ENCODE measurements at regions not wholly inside any gene's neighbourhood (a gene's known extent, or its start where the extent isn't known, plus 50 kb on each side); places are given as distances from the start of the nearest gene placed in this dataset.

- H3K27me3 ChIP-seq (ENCODE audit: insufficient read depth, insufficient read length) = no peaks in the 10 kb centered on the region
- no peak for TF ChIP-seq YY1 (IDR thresholded peaks at IDR 0.05; ENCODE audit: insufficient read depth, insufficient read length)
- TF ChIP-seq SUZ12 (IDR thresholded peaks at IDR 0.05; ENCODE audit: extremely low read depth, insufficient read depth, insufficient read length) = no peak
- TF ChIP-seq ZNF274 (IDR thresholded peaks at IDR 0.05; ENCODE audit: low read depth, low read length) = no peak
- no peaks in the 10 kb centered on the region for H3K4me1 ChIP-seq (ENCODE audit: insufficient read depth, insufficient read length)
- H3K9me3 ChIP-seq (ENCODE audit: insufficient read depth, low read length) = no peaks in the 10 kb centered on the region
- no peaks in the 10 kb centered on the region for H3K36me3 ChIP-seq (ENCODE audit: insufficient read depth, insufficient read length, low read length)
- no peak for DNase-seq (ENCODE audit: low read depth, low spot score)
- no peak overlapping the region for H3K9ac ChIP-seq (ENCODE audit: insufficient read length, low read depth)
- no peak overlapping the region for H3K4me3 ChIP-seq (ENCODE audit: insufficient read length, low read depth)
These were observed 179.8 kb upstream of the PLPPR1 start for GRCh38 chr9:100848726-100849125.

- TF ChIP-seq YY1 (IDR thresholded peaks at IDR 0.05; ENCODE audit: insufficient read depth, insufficient read length) (no peak), SUZ12 (IDR thresholded peaks at IDR 0.05; ENCODE audit: extremely low read depth, insufficient read depth, insufficient read length) (no peak), ZNF274 (IDR thresholded peaks at IDR 0.05; ENCODE audit: low read depth, low read length) (no peak)
- no peaks in the 10 kb centered on the region for H3K9me3 ChIP-seq (ENCODE audit: insufficient read depth, low read length)
- no peaks in the 10 kb centered on the region for H3K4me1 ChIP-seq (ENCODE audit: insufficient read depth, insufficient read length)
- no peak for DNase-seq (ENCODE audit: low read depth, low spot score)
- H3K4me3 ChIP-seq (ENCODE audit: insufficient read length, low read depth) = no peak overlapping the region
- H3K27me3 ChIP-seq (ENCODE audit: insufficient read depth, insufficient read length) = no peaks in the 10 kb centered on the region
- no peaks in the 10 kb centered on the region for H3K36me3 ChIP-seq (ENCODE audit: insufficient read depth, insufficient read length, low read length)
- no peak overlapping the region for H3K9ac ChIP-seq (ENCODE audit: insufficient read length, low read depth)
These were observed 176.4 kb upstream of the PLPPR1 start for GRCh38 chr9:100852088-100852487.

- no peaks in the 10 kb centered on the region for H3K36me3 ChIP-seq (ENCODE audit: insufficient read depth, insufficient read length, low read length)
- TF ChIP-seq YY1 (IDR thresholded peaks at IDR 0.05; ENCODE audit: insufficient read depth, insufficient read length) (no peak), ZNF274 (IDR thresholded peaks at IDR 0.05; ENCODE audit: low read depth, low read length) (no peak), SUZ12 (IDR thresholded peaks at IDR 0.05; ENCODE audit: extremely low read depth, insufficient read depth, insufficient read length) (no peak)
These were observed 172.3 kb upstream of the PLPPR1 start for GRCh38 chr9:100856238-100856637.

GRCh38 chr9:100865111-100865510 lies 163.4 kb upstream of the PLPPR1 start:
- no peak overlapping the region for H3K9ac ChIP-seq (ENCODE audit: insufficient read length, low read depth)
- no peak for DNase-seq (ENCODE audit: low read depth, low spot score)
- TF ChIP-seq SUZ12 (IDR thresholded peaks at IDR 0.05; ENCODE audit: extremely low read depth, insufficient read depth, insufficient read length) = no peak
- no peak for TF ChIP-seq ZNF274 (IDR thresholded peaks at IDR 0.05; ENCODE audit: low read depth, low read length)
- TF ChIP-seq YY1 (IDR thresholded peaks at IDR 0.05; ENCODE audit: insufficient read depth, insufficient read length) = no peak

More at GRCh38 chr9:100856238-100856637, 172.3 kb upstream of the PLPPR1 start:
- no peaks in the 10 kb centered on the region for H3K9me3 ChIP-seq (ENCODE audit: insufficient read depth, low read length)
- no peak for DNase-seq (ENCODE audit: low read depth, low spot score)
- no peaks in the 10 kb centered on the region for H3K27me3 ChIP-seq (ENCODE audit: insufficient read depth, insufficient read length)
- H3K9ac ChIP-seq (ENCODE audit: insufficient read length, low read depth) = no peak overlapping the region
- no peak overlapping the region for H3K4me3 ChIP-seq (ENCODE audit: insufficient read length, low read depth)
- H3K4me1 ChIP-seq (ENCODE audit: insufficient read depth, insufficient read length) = no peaks in the 10 kb centered on the region

GRCh38 chr9:100865648-100866047 lies 162.9 kb upstream of the PLPPR1 start:
- no peaks in the 10 kb centered on the region for H3K9me3 ChIP-seq (ENCODE audit: insufficient read depth, low read length)
- TF ChIP-seq SUZ12 (IDR thresholded peaks at IDR 0.05; ENCODE audit: extremely low read depth, insufficient read depth, insufficient read length) (no peak), ZNF274 (IDR thresholded peaks at IDR 0.05; ENCODE audit: low read depth, low read length) (no peak), YY1 (IDR thresholded peaks at IDR 0.05; ENCODE audit: insufficient read depth, insufficient read length) (no peak)
- no peak for DNase-seq (ENCODE audit: low read depth, low spot score)
- H3K4me3 ChIP-seq (ENCODE audit: insufficient read length, low read depth) = no peak overlapping the region
- no peak overlapping the region for H3K9ac ChIP-seq (ENCODE audit: insufficient read length, low read depth)
- no peaks in the 10 kb centered on the region for H3K4me1 ChIP-seq (ENCODE audit: insufficient read depth, insufficient read length)
- no peaks in the 10 kb centered on the region for H3K36me3 ChIP-seq (ENCODE audit: insufficient read depth, insufficient read length, low read length)
- no peaks in the 10 kb centered on the region for H3K27me3 ChIP-seq (ENCODE audit: insufficient read depth, insufficient read length)

More at GRCh38 chr9:100865111-100865510, 163.4 kb upstream of the PLPPR1 start:
- Histone ChIP-seq H3K4me3 (ENCODE audit: insufficient read length, low read depth) (no peak overlapping the region), H3K27me3 (ENCODE audit: insufficient read depth, insufficient read length) (no peaks in the 10 kb centered on the region), H3K36me3 (ENCODE audit: insufficient read depth, insufficient read length, low read length) (no peaks in the 10 kb centered on the region), H3K4me1 (ENCODE audit: insufficient read depth, insufficient read length) (no peaks in the 10 kb centered on the region), H3K9me3 (ENCODE audit: insufficient read depth, low read length) (no peaks in the 10 kb centered on the region)

- no peaks in the 10 kb centered on the region for H3K27me3 ChIP-seq (ENCODE audit: insufficient read depth, insufficient read length)
- H3K36me3 ChIP-seq (ENCODE audit: insufficient read depth, insufficient read length, low read length) = no peaks in the 10 kb centered on the region
- no peak overlapping the region for H3K9ac ChIP-seq (ENCODE audit: insufficient read length, low read depth)
- TF ChIP-seq SUZ12 (IDR thresholded peaks at IDR 0.05; ENCODE audit: extremely low read depth, insufficient read depth, insufficient read length) (no peak), ZNF274 (IDR thresholded peaks at IDR 0.05; ENCODE audit: low read depth, low read length) (no peak), YY1 (IDR thresholded peaks at IDR 0.05; ENCODE audit: insufficient read depth, insufficient read length) (no peak)
- H3K4me3 ChIP-seq (ENCODE audit: insufficient read length, low read depth) = no peak overlapping the region
- no peak for DNase-seq (ENCODE audit: low read depth, low spot score)
- no peaks in the 10 kb centered on the region for H3K9me3 ChIP-seq (ENCODE audit: insufficient read depth, low read length)
- H3K4me1 ChIP-seq (ENCODE audit: insufficient read depth, insufficient read length) = no peaks in the 10 kb centered on the region
These were observed 159.2 kb upstream of the PLPPR1 start for GRCh38 chr9:100869326-100869725.

- DNase-seq (ENCODE audit: low read depth, low spot score) = no peak
- no peak for TF ChIP-seq ZNF274 (IDR thresholded peaks at IDR 0.05; ENCODE audit: low read depth, low read length)
- TF ChIP-seq YY1 (IDR thresholded peaks at IDR 0.05; ENCODE audit: insufficient read depth, insufficient read length) = no peak
- TF ChIP-seq SUZ12 (IDR thresholded peaks at IDR 0.05; ENCODE audit: extremely low read depth, insufficient read depth, insufficient read length) = no peak
- no peaks in the 10 kb centered on the region for H3K36me3 ChIP-seq (ENCODE audit: insufficient read depth, insufficient read length, low read length)
- H3K4me1 ChIP-seq (ENCODE audit: insufficient read depth, insufficient read length) = no peaks in the 10 kb centered on the region
- no peak overlapping the region for H3K4me3 ChIP-seq (ENCODE audit: insufficient read length, low read depth)
- H3K9ac ChIP-seq (ENCODE audit: insufficient read length, low read depth) = no peak overlapping the region
- no peaks in the 10 kb centered on the region for H3K9me3 ChIP-seq (ENCODE audit: insufficient read depth, low read length)
- H3K27me3 ChIP-seq (ENCODE audit: insufficient read depth, insufficient read length) = no peaks in the 10 kb centered on the region
These were observed 148.6 kb upstream of the PLPPR1 start for GRCh38 chr9:100879884-100880283.
